ENCODE measurements at regions not wholly inside any gene's neighbourhood (a gene's known extent, or its start where the extent isn't known, plus 50 kb on each side); places are given as distances from the start of the nearest gene placed in this dataset.
"Not testable (repeated sequence)": the region's sequence is repeated elsewhere in the genome, so short reads cannot be mapped to it uniquely, and the experiment has no call there.

DNA sequence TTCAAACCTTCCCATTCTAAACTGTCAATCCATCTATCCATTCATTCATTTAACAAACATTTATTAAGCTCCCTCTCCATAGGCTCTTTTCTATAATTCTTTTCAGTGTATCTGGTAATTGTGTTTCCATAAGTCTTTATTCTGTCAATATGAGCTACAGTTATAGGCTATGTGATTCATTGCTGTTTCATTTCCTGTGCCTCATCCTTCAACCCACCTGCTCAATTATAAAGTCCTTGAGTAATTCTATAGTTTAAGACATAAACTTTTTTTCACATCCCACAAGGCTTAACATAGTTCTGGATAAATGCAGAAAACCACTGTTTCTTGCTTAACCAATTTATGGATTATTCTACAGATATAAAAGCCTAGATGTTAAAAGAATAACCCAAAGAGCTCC, 84.2 kb upstream of the PIK3C3 start:
- H3K27me3 ChIP-seq = no peaks in the 10 kb centered on the region
- no peak overlapping the region for H3K9ac ChIP-seq
- H3K4me1 ChIP-seq = no peaks in the 10 kb centered on the region
- no peaks in the 10 kb centered on the region for H4K20me1 ChIP-seq
- no peak overlapping the region for H3K4me3 ChIP-seq
- TF ChIP-seq Cebpa-rat (IDR thresholded peaks at IDR 0.05) = no peak
- no peak overlapping the region for H3K4me2 ChIP-seq
- H3K9me3 ChIP-seq = no peaks in the 10 kb centered on the region
- no peaks in the 10 kb centered on the region for H3K36me3 ChIP-seq
- H3K27ac ChIP-seq = no peak overlapping the region

DNA sequence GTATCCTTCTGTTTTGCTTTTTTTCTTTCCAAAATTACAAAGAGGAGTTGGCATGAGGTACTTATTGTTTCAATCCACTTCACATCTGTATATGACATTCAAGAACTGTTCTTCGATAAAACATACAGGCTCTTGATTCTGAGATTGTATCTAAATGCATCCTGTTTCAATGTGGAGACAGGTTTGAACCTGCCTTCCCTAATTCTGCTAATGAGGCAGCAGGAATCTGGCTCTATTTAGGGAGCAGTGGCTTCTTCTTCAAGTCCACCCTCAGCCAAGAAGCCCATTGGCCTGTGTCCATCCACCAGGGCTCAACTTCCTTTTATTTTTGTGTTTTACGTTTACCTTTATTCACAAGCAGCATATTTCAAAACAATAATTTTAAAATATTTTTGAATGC, 84.8 kb upstream of the PIK3C3 start:
- Histone ChIP-seq H3K4me1 (no peaks in the 10 kb centered on the region), H4K20me1 (no peaks in the 10 kb centered on the region), H3K4me3 (no peak overlapping the region), H3K27me3 (no peaks in the 10 kb centered on the region), H3K36me3 (no peaks in the 10 kb centered on the region), H3K4me2 (no peak overlapping the region), H3K27ac (no peak overlapping the region), H3K9ac (no peak overlapping the region), H3K9me3 (no peaks in the 10 kb centered on the region; the same call in 1 of the 2 replicates)
- no peak for TF ChIP-seq Cebpa-rat (IDR thresholded peaks at IDR 0.05)

DNA sequence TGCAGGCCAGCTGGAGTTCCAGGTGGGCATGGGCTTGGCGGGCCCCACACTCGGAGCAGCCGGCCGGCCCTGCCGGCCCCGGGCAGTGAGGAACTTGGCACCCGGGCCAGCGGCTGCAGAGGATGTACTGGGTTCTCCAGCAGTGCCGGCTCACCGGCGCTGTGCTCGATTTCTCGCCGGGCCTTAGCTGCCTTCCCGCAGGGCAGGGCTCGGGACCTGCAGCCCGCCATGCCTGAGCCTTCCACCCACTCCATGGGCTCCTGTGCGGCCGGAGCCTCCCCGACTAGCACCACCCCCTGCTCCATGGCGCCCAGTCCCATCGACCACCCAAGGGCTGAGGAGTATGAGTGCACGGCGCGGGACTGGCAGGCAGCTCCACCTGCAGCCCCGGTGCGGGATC, 89.2 kb upstream of the PIK3C3 start:
- not testable (repeated sequence) for H4K20me1 ChIP-seq, H3K4me1 ChIP-seq, H3K9ac ChIP-seq, H3K27me3 ChIP-seq, H3K36me3 ChIP-seq, H3K27ac ChIP-seq, H3K4me2 ChIP-seq, H3K4me3 ChIP-seq, H3K9me3 ChIP-seq

DNA sequence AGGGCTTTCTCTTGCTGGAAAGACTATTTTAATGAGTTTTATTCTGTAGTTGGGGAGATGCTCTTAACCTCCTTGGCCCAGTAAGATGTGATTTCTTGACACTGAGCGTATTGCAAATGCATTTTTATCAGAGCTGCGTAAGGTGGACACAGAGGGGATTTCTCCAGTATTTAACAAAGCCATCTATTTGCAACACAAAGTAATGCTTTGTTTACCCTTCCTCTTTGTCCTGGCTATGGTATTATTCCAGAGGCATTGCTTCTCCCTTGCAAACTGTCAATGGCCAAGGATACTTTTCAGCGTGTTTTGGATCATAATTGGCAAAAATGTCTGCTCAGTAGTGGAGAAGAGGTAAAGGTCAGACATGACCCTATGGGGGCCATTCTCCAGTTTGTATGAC, 90.8 kb upstream of the PIK3C3 start:
- H3K9ac ChIP-seq = no peak overlapping the region
- no peak overlapping the region for H3K4me2 ChIP-seq
- H3K9me3 ChIP-seq = no peaks in the 10 kb centered on the region; the same call in 1 of the 2 replicates
- H4K20me1 ChIP-seq = no peaks in the 10 kb centered on the region
- H3K4me3 ChIP-seq = no peak overlapping the region
- TF ChIP-seq Cebpa-rat (IDR thresholded peaks at IDR 0.05) = no peak
- H3K27me3 ChIP-seq = no peaks in the 10 kb centered on the region
- no peaks in the 10 kb centered on the region for H3K36me3 ChIP-seq
- H3K4me1 ChIP-seq = no peaks in the 10 kb centered on the region
- no peak overlapping the region for H3K27ac ChIP-seq

DNA sequence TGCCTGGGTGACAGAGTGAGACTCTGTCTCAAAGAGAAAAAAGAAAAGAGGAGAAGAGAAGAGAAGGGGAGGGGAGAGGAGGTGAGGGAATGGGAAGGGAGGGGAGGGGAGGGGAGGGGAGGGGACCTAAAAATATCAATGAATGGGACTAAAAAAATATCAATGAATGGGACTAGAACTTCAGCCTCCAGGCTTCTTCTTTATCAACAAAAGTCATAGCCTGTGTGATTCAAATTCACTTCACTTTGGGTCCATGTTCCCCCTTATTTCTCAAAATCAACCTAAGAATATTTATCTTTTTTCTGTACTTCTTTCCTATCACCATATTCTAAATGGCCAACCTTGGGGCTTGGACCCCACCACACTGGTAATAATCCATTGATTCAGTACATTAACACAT, 92.1 kb upstream of the PIK3C3 start:
- Histone ChIP-seq H3K27ac (no peak overlapping the region), H3K36me3 (no peaks in the 10 kb centered on the region), H3K4me2 (no peak overlapping the region), H3K9ac (no peak overlapping the region), H3K27me3 (no peaks in the 10 kb centered on the region), H3K4me3 (no peak overlapping the region), H3K4me1 (no peaks in the 10 kb centered on the region), H3K9me3 (no peaks in the 10 kb centered on the region; the same call in 1 of the 2 replicates), H4K20me1 (no peaks in the 10 kb centered on the region)
- TF ChIP-seq Cebpa-rat (IDR thresholded peaks at IDR 0.05) = no peak

DNA sequence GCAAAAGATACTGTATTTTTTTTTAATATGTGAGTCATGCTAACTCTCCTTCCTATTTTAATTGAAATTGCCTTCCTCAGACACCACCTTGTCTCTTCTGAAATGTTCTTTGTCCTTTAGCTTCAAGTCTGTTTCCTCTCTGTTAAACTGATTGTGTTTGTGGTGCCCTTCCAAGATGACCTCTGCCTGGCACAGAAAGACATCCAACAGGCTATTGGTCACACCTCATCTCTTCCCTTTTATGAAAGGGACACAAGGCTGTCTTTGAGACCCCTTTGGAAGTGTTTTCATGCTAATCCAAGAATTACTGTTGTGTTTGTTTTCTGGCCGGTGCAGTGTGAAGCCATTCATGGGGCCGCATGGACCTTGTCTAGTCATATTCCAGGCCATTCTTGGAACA, 94.0 kb upstream of the PIK3C3 start:
- Histone ChIP-seq H3K4me3 (no peak overlapping the region), H3K27ac (no peak overlapping the region), H3K36me3 (no peaks in the 10 kb centered on the region), H4K20me1 (no peaks in the 10 kb centered on the region), H3K4me2 (no peak overlapping the region), H3K4me1 (no peaks in the 10 kb centered on the region), H3K9ac (no peak overlapping the region), H3K9me3 (no peaks in the 10 kb centered on the region; the same call in 1 of the 2 replicates), H3K27me3 (no peaks in the 10 kb centered on the region)
- no peak for TF ChIP-seq Cebpa-rat (IDR thresholded peaks at IDR 0.05)

DNA sequence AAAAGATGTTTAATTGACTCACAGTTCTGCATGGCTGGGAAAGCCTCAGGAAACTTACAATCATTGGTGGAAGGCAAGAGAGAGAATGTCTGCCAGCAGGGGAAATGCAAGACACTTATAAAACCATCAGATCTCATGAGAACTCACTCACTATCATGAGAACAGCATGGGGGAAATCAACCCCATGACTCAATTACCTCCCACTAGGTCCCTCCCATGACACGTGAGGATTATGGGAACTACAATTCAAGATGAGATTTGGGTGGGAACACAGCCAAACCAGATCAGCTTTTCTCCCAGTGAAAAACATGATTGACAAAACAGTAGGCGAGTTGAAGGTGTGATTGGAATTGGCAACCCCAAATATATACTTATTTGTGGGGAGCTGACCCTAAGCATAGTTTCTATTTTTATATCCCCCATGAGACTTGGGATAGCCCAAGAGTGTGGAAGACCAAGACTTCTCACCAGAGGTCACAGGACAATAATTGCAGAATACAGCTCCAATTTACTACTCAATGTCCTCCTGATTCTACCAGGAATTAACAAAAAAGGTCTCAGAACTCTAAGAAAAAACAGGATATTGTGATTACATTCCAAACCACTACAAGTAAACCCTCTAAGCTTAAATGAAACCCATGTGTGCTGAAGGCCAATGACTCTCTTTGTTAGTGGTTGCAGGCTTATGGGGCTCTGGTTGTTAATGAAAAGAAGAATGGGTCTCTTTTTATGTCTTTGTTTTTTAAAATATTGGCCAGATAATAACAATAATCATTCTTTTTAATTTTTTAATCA, 96.1 kb upstream of the PIK3C3 start:
- TF ChIP-seq Cebpa-rat (IDR thresholded peaks at IDR 0.05) = no peak
- H3K4me1 ChIP-seq = no peaks in the 10 kb centered on the region
- H3K27me3 ChIP-seq = no peaks in the 10 kb centered on the region
- no peak overlapping the region for H3K4me2 ChIP-seq
- H3K36me3 ChIP-seq = no peaks in the 10 kb centered on the region
- H3K27ac ChIP-seq = no peak overlapping the region
- no peaks in the 10 kb centered on the region for H3K9me3 ChIP-seq
- H4K20me1 ChIP-seq = no peaks in the 10 kb centered on the region
- H3K9ac ChIP-seq = no peak overlapping the region
- no peak overlapping the region for H3K4me3 ChIP-seq

DNA sequence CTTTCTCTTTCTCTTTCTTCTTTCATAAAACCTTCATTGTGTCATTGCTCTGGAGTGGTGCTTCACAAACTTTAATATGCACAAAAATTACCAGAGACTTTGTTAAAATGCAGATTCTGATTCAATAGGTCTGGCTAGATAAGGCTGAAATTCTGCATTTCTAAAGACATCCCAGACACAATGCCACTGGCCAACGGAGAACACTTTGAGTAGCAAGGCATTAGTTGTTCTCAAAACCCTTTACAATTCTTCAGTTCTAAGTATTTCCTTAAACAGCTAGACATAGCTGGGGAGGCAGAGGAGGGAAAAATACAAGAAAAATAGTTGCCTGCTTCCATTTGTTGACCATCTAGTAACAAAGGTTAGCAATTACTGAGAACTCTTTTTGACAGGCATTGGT, 101.8 kb upstream of the PIK3C3 start:
- no peak overlapping the region for H3K4me3 ChIP-seq
- H3K4me1 ChIP-seq = no peaks in the 10 kb centered on the region

DNA sequence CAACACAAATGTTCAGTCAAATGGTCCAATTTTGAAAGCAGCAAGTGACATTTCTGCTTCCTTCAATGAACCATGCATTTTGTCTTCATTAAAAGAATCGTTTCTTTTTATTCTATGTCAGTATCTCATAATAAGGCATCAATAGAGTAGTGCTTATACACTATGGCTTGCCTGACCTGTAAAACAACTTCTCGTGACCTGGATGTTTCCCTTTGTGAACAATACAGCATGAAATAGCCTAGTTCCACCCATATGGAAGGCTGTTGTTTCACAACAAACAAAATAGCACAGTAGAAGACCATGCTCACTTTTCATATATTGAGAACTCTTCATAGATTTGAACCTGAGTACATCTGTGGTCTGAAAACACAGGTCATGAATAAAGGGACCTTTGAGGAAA, 104.3 kb upstream of the PIK3C3 start:
- H4K20me1 ChIP-seq = no peaks in the 10 kb centered on the region
- no peak for TF ChIP-seq Cebpa-rat (IDR thresholded peaks at IDR 0.05)
- H3K9me3 ChIP-seq = no peaks in the 10 kb centered on the region
- H3K9ac ChIP-seq = no peak overlapping the region
- H3K27me3 ChIP-seq = no peaks in the 10 kb centered on the region
- no peak overlapping the region for H3K27ac ChIP-seq
- no peaks in the 10 kb centered on the region for H3K4me1 ChIP-seq
- H3K36me3 ChIP-seq = no peaks in the 10 kb centered on the region
- no peak overlapping the region for H3K4me2 ChIP-seq
- no peak overlapping the region for H3K4me3 ChIP-seq

More for the DNA sequence above, 101.8 kb upstream of the PIK3C3 start:
- TF ChIP-seq Cebpa-rat (IDR thresholded peaks at IDR 0.05) = no peak
- Histone ChIP-seq H3K27me3 (no peaks in the 10 kb centered on the region), H3K4me2 (no peak overlapping the region), H3K9ac (no peak overlapping the region), H4K20me1 (no peaks in the 10 kb centered on the region), H3K9me3 (no peaks in the 10 kb centered on the region), H3K27ac (no peak overlapping the region), H3K36me3 (no peaks in the 10 kb centered on the region)

DNA sequence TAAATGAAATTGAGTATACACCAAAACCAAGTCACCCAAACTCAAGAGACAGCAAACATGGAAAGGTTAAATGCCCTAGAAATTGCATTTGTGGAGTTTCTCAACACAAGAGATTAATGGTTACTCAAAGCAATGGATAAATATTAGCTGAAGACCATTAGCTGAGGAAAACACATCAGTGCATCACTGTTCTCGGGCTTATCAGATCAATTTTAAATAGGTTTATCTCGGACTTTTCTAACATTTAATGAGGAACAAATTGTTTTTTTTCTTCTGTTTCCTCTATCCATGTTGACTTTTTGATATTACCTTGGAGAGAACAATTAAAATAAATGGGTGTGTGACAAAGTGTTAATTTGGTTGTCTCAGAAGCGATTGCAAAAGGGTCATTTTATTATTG, 105.4 kb upstream of the PIK3C3 start:
- Histone ChIP-seq H3K36me3 (no peaks in the 10 kb centered on the region), H4K20me1 (no peaks in the 10 kb centered on the region), H3K9ac (no peak overlapping the region), H3K27me3 (no peaks in the 10 kb centered on the region), H3K27ac (no peak overlapping the region), H3K4me2 (no peak overlapping the region), H3K4me3 (no peak overlapping the region), H3K4me1 (no peaks in the 10 kb centered on the region), H3K9me3 (no peaks in the 10 kb centered on the region)
- no peak for TF ChIP-seq Cebpa-rat (IDR thresholded peaks at IDR 0.05)

DNA sequence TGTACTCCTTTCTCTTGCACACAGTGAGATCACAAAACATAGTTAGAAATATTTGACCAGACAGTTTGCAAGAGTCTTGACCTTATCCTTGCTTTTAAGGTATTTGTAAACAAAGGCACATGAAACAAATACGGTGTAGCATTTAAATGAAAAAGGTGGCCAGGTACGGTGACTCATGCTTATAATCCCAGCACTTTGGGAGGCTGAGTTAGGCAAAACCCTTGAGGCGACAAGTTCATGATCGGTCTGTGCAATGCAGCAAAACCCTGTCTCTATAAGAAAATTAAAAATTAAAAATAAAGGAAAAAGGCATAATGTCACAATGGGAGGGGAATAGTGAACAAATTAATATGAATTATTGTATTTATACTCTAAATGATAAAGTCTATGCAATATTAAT, 109.5 kb upstream of the PIK3C3 start:
- Histone ChIP-seq H3K36me3 (no peaks in the 10 kb centered on the region), H3K27ac (no peak overlapping the region), H3K9me3 (no peaks in the 10 kb centered on the region), H3K4me1 (no peaks in the 10 kb centered on the region), H3K27me3 (no peaks in the 10 kb centered on the region), H3K4me2 (no peak overlapping the region), H3K4me3 (no peak overlapping the region), H4K20me1 (no peaks in the 10 kb centered on the region), H3K9ac (no peak overlapping the region)
- TF ChIP-seq Cebpa-rat (IDR thresholded peaks at IDR 0.05) = no peak
